GM12873 (cell line): ENCODE measurements at regions not wholly inside any gene's neighbourhood (a gene's known extent, or its start where the extent isn't known, plus 50 kb on each side); places are given as distances from the start of the nearest gene placed in this dataset.
A peak's percentile ranks its signal among the peaks of the same experiment; 100 is the strongest.

ENCODE experiments used
- TF ChIP-seq, protein P1 (sequence below): IDR thresholded peaks from 2 replicates; pipeline ENCODE4 v1.5.1; 2012; ENCODE audit warnings: low read depth, mild to moderate bottlenecking, moderate library complexity, low read length, control low read depth; ENCODE audit not compliant: insufficient read depth; ENCODE audit errors: missing control alignments

DNA sequence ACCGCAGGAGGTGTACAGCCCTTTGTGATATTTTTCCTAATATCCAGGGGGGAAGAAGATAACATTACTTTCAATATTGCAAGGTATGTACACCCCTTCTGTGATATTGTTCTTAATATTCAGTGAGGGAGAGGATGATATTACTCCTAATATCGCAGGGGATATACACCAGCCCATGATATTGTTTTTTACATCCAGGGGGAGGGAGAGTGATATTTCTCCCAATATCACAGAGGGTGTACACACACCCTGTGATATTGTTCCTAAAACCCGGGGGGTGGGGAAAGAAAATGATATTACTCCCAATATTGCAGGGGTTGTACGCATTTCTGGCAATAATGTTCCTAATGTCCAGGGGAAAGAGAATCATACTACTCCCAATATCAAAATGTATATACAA lies 58.0 kb upstream of the SLC25A48 start:
- TF ChIP-seq, protein P1, sequence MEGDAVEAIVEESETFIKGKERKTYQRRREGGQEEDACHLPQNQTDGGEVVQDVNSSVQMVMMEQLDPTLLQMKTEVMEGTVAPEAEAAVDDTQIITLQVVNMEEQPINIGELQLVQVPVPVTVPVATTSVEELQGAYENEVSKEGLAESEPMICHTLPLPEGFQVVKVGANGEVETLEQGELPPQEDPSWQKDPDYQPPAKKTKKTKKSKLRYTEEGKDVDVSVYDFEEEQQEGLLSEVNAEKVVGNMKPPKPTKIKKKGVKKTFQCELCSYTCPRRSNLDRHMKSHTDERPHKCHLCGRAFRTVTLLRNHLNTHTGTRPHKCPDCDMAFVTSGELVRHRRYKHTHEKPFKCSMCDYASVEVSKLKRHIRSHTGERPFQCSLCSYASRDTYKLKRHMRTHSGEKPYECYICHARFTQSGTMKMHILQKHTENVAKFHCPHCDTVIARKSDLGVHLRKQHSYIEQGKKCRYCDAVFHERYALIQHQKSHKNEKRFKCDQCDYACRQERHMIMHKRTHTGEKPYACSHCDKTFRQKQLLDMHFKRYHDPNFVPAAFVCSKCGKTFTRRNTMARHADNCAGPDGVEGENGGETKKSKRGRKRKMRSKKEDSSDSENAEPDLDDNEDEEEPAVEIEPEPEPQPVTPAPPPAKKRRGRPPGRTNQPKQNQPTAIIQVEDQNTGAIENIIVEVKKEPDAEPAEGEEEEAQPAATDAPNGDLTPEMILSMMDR = no peak

DNA sequence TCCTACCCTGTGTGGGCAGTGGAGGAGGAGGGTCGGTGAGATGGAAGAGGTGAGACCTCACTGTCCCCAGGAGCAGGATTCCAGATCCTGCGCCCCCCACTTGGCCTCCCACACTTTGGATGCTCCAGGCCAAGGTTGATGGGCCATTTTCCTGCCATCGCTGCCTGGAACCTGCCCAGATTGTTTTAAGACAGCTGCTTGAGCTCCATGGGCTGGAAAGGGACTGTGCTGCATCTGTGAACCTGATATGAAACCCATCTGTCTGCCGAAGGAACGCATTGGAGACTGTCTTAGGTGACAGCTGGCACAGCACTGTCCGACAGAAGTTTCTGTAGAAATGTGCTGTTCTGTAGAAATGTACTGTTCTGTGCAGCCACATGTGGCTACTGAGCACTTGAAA lies 72.7 kb upstream of the SLC25A48 start:
- TF ChIP-seq, protein P1 = no peak

DNA sequence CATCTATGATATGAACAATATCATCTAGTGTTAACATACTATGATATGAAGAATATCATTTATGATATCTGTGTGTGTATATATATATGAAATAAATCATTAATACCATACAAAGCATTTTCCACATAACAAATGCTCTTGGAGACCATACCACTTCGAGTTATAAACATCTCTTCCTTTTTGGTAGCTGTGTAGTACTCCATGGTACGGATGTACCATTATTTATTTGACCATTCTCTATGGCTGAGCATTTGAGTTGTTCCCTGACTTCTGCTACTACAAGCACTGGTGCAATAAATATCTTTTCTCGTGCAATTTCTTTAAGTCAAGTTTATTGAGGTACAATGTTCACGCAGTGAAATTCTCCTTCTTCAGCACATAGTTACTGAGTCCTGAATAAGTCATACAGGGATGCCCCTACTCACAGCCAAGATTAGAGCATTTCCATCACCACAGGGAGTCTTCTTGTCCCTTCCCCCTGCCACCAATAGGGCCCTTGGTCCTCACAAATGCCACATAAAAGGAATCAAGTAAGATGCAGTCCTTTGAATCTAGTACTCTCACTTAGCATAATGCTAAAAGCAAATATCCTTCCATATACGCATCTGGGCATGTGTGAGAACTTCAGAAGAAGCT lies 75.2 kb upstream of the SLC25A48 start:
- TF ChIP-seq, protein P1 = no peak

DNA sequence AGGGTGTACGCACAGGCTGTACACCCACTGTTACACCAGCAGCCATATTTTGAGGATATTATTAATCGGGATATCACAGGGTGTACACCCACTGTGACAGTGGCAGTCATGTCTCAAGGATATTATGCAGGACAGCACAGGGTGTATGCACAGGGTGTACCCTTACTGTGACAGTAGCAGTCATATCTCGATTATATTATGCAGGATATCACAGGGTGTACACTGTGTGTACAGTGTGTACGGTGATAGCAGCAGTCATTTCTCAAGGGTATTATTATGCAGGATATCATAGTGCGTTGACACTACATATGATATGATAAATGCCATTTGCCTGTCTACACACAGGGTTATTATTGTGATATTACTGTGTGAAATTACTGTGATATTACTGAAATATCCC lies 80.5 kb upstream of the SLC25A48 start:
- TF ChIP-seq, protein P1 = no peak

DNA sequence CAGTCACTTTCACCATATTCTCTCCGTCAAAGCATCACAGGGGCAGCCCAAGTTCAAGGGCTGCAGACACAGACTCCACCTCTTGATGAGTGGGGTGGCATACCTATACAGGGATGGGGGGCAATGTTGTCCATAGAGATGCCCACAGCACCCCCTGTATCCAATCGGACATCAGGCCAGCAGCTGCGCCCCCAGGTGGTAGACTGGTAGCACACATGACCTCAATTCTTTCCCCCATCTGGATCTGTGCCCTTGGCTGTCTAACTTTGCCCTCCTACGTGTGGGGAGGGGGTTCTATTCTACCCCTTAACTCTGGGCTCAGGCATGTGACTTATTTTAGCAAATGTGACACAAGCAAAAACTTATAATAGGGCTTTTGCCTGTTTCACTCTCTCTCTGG lies 84.0 kb upstream of the SLC25A48 start:
- TF ChIP-seq, protein P1 = peak; percentile 45

DNA sequence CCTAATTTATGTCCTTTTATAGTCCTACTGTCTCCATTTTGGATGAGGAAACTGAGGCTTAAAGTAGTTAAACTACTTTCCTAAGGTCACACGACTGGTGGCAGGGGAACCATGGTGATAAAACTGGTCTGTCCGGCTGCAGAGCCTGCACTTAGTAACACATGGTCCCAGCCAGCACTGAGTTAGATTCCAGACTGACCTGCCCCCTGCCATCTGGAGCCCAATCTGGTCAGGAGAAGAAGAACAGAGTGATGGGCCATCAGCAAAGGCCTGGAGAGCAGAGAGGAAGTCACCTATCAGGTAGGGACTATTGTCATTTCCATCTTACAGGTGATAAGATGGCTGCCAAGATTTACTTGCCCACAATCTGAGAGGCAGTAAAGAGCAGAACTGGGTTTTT lies 86.6 kb upstream of the SLC25A48 start:
- TF ChIP-seq, protein P1 = no peak

DNA sequence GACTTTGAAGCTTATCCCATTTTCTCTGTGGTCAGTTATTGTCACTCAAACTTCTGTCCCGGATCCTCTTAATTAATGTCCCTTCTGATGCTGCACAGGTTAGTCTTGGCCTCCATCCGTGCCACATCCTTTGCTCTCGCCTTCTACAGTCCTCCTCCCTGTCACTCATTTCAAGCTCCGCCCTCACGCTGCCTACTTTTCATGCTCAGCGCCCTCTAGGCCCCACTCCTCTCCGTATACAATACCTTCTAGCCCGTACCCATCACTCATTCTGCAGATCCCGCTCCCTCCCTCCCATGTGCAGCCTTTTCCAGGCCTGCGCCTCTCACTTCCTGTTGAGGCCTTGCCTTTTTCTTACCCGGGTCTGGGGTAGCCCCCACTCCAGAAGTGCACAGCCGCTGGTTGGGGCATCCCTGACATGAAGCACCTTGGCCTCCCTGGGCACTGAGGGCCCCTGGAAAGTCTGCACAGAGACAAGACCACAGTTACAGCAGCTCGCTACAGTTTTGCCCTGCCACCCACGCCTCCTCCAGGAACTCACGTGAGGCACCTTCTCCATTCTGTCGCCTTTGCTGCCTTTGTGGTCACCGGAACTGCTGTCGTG lies 88.5 kb upstream of the SLC25A48 start:
- TF ChIP-seq, protein P1 = no peak
